Fibroblast of mammary gland (primary cell): ENCODE measurements at regions not wholly inside any gene's neighbourhood (a gene's known extent, or its start where the extent isn't known, plus 50 kb on each side); places are given as distances from the start of the nearest gene placed in this dataset.

Experiments
- DNase-seq: peaks from one replicate; pipeline ENCODE4 v3.0.0-alpha.2; 2010; ENCODE audit warnings: low read depth
- H3K4me3 ChIP-seq: 2 replicates; pipeline ENCODE4 v1.5.1; 2011; ENCODE audit warnings: low read depth, mild to moderate bottlenecking, low read length, moderate library complexity; ENCODE audit not compliant: control insufficient read depth
- TF ChIP-seq, protein P1 (sequence below): conservative IDR thresholded peaks from 2 replicates; pipeline ENCODE4 v1.5.1; 2011; ENCODE audit warnings: low read depth, low read length, inconsistent platforms; ENCODE audit not compliant: control insufficient read depth, insufficient read depth

DNA sequence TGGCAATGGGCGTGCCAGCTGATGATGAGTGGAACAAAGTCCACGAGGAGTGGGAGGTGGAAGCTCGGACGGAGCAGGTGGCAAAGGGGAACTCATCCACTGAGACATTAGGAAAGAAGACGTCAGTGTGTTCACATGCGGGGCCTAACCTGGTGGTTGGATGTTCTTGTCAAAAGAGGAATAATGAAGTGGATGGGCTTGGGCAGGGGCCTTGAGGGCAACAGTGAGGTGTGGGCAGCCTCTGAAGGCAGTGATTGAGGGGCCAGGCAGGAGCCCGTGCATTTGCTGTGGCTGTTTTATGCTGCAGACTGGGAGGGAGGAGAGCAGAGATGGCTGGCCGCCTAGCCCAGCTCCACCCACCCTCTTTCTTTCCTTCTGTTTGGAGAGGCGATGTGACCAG lies 74.5 kb downstream of the LRRC30 start:
- TF ChIP-seq, protein P1, sequence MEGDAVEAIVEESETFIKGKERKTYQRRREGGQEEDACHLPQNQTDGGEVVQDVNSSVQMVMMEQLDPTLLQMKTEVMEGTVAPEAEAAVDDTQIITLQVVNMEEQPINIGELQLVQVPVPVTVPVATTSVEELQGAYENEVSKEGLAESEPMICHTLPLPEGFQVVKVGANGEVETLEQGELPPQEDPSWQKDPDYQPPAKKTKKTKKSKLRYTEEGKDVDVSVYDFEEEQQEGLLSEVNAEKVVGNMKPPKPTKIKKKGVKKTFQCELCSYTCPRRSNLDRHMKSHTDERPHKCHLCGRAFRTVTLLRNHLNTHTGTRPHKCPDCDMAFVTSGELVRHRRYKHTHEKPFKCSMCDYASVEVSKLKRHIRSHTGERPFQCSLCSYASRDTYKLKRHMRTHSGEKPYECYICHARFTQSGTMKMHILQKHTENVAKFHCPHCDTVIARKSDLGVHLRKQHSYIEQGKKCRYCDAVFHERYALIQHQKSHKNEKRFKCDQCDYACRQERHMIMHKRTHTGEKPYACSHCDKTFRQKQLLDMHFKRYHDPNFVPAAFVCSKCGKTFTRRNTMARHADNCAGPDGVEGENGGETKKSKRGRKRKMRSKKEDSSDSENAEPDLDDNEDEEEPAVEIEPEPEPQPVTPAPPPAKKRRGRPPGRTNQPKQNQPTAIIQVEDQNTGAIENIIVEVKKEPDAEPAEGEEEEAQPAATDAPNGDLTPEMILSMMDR = no peak

DNA sequence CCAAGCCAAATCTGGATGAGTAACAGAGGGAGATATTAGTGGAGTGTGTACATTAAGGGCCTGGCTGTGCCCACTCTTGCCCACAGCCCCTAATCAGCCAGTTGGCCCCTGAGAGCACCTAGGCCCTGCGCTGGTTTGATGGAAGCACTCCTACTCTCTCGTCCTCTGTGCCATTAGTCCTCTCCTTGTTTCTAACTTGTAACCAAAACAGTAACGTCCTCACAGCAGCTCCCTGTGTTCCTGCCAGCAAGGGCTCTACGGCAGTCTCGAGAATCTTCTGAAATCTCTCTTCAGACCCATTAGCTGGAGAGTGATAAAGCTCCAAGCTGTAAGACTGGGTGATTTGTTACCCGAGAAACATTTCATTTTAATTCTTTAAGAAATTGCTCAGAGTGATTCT lies 76.1 kb downstream of the LRRC30 start:
- TF ChIP-seq, protein P1 = no peak
- no peak overlapping the region for H3K4me3 ChIP-seq
- DNase-seq = no peak

More for the DNA sequence above, 74.5 kb downstream of the LRRC30 start:
- DNase-seq = no peak
- H3K4me3 ChIP-seq = no peak overlapping the region

DNA sequence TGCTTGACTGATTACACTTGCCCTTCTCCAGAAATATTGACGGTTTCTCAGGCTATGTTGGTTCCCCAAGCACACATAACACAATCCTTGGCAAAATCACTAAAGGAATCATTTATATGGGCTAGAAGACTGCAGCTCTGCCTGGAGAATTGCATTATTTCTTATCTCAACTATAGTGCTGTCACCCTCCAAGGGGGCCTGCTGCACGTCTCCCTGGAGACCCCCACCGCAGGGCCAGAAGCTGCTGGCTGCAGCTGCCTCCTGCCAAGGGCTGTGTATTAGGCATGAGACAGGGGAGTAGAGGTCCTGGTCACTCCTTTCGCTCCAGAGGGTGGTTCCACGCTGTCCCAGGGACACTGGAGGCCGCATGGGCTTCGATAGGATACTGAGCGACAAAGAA lies 76.6 kb downstream of the LRRC30 start:
- DNase-seq = no peak
- TF ChIP-seq, protein P1 = no peak
- H3K4me3 ChIP-seq = no peak overlapping the region

DNA sequence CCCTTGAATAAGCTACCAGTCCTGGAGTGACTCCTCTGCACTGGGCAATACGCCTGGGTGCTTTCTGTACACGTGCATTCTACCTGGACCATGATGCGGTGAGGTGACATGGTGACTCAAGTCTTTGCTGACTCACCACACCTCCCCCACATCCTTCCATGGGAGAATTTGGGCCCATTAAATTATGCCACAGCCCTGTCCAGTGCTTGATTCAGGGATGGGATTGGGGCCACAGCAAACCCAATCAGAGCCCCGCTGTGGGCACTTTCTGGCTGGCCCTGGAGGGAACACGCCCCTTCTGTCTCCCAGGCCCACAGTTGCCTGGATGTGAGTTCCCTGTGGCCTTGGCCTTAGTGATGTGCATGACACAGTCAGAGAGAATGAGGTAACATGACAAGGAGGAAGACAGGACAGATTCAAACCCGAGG lies 86.9 kb downstream of the LRRC30 start:
- TF ChIP-seq, protein P1 = no peak
- no peak overlapping the region for H3K4me3 ChIP-seq
- DNase-seq = no peak

DNA sequence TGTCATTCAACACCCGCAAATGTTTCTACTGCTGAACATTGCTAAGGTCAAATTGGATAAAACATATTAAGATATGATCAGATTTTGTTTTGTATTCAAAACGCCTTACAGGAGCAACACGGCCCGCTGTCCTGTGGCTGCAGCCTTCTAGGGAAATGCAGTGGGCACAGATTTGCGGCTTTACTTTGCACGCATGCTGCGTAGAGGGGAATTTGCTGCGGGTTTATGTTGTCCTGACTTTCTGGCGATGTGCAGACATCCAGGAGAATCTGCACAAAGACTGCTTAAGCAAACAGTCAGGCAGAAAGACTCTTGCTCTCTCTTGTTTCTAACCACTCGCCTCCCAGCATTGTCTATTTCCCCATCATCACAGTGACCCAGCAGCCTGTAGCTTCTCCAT lies 88.3 kb downstream of the LRRC30 start:
- no peak for DNase-seq

DNA sequence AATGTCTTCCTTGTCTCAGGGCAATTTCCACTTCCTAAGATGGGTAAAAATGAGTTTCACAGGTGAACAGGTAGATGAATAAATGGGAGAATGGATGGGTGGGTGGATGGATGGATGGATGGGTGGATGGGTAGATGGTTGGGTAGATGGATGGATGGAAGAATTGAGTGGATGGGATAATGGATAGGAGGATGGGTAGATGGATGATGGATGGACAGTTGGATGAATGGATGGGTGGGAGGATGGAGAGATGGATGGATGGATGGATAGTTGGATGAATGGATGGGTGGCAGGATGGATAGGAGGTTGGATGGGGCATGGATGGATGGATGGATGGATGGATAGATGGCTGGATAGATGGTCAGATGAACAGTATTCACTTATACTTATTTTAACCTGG lies 90.9 kb downstream of the LRRC30 start:
- no peak for DNase-seq
- TF ChIP-seq, protein P1 = no peak
- no peak overlapping the region for H3K4me3 ChIP-seq

More for the DNA sequence above, 88.3 kb downstream of the LRRC30 start:
- H3K4me3 ChIP-seq = no peak overlapping the region
- TF ChIP-seq, protein P1 = no peak
